ENCODE measurements at regions not wholly inside any gene's neighbourhood (a gene's known extent, or its start where the extent isn't known, plus 50 kb on each side); places are given as distances from the start of the nearest gene placed in this dataset.
"Not testable (repeated sequence)": the region's sequence is repeated elsewhere in the genome, so short reads cannot be mapped to it uniquely, and the experiment has no call there.

DNA sequence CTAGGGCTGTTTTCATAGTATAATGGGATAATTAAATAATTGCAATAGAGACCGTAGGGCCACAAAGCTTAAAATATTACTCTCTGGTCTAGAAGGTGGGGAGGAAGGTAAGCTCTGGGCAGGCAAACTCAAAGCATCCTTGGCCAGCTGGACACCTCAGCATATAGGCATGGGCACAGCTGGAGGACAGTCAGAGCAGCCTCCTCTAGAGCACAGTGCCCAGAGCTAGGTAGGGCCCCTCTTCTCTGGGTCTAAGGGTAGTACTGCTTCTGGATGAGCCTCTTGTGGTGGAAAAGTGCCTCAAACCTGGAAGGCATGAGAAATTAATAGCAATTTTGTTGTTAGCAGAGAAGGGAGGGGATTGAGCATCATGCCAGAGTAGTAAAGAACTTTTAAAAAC lies 116.9 kb upstream of the FOXN2 start:
- no peak for DNase-seq

DNA sequence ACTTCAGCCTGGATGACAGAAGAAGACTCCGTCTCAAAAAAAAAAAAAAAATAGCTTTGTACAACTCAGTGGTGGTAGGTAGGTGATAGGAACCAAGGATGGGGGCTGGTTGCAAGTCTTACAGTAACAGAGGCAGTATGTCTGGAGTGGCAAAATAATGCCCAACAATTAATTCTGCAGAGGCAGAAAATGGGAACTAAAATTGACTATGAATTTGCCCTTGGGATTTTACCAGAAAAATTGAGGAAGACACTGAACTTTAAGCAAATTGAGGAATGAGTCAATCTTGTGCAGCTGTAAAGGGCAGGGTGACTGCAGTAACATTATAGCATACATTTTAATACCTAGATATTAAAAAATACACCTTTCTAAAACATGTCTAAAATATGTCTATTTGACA lies 116.1 kb upstream of the FOXN2 start:
- DNase-seq = no peak

DNA sequence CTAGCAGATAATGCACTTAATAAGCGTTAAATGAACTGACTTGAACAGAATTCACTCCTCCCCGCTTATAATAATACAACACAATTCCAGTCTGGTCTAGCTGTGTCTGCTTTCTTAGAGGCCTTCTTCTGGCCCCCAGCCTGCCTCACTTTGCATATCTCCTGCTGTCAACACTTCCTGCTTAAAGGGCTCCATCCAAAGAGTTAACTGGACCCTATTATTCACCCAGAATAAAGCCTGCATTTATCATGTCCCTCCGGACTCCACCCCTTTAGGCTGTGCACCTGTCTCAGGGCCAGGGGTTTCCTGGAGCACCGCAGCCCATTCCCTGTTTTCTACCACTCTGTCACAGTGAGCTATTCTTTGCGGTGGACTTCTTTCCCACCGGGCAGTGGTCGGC lies 115.4 kb upstream of the FOXN2 start:
- no peak for DNase-seq

DNA sequence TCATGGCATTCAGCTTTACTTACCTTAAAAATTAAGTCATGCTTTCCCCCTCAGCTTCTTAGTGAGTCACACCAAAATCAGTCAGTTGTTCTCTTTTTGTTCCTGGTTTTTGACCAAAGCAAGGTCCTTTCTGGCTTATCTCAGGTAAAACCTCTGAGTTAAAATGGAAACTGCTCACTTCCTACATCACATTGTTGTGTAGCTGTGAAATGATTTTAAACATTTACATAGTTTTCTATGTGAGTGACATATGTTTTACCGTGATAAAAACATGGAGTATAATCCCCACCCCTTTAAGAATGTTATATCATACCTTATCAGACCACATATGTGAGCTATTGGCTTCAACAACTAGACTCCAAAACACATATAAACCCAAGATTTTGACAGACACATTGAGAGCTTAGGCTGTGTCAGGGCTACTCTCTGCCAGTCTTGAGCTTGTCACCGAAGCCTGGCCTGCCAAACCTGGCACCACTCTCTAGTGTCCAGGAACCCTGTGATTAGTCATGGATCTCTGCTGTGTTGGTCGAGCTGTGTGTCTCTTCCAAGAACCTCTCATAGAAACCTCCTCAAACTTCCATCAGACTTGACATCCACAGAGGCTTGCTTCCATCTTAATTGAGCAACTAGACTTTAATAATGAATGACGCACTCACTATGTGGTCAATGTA lies 113.7 kb upstream of the FOXN2 start:
- DNase-seq = no peak

DNA sequence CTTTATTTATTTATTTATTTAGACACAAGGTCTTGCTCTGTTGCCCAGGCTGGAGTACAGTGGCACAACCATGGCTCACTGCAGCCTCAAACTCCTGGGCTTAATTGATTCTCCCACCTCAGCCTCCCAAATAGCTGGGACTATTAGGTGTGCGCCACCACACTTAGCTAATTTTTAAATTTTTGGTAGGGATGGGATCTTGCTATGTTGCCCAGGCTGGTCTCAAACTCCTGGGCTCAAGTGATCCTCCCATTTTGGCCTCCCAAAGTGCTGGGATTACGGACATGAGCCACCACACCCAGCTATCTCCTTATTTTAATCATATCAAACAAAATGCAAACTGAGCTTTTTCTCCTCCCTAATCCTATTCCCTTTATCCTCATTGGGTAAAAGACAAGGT lies 113.0 kb upstream of the FOXN2 start:
- DNase-seq = not testable (repeated sequence)

DNA sequence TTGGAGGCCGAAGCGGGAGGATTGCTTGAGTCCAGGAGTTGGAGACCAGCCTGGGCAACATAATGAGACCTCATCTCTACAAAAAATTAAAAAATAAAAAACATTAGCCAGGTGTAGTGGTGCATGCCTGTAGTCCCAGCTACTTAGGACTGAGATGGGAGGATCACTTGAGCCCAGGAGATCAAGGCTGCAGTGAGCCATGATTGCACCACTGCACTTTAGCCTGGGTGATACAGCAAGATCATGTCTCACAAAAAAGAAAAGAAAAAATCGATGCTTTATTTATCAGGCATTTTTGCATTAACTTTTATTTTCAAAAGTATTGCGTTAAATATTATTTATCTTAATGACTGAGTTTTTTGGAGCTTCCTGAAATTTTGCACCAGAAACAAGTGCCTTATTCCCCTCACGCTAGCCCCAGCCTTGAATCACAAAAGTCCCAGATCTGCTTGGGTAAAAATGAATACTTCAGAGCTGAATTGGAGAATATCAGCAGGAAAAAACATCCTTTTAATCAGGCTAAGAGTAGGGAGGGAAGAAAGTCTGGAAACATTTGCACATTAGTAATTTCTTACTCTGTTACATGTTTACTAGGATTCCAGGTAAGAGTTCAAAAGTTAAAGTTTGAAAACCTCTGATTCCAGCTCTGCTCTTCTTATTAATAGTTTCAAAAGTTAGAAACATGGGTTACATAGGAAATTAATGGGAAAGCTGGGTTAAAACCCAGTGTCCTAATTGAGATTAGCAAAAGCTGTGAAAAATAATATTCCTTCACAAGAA lies 111.4 kb upstream of the FOXN2 start:
- DNase-seq = no peak

DNA sequence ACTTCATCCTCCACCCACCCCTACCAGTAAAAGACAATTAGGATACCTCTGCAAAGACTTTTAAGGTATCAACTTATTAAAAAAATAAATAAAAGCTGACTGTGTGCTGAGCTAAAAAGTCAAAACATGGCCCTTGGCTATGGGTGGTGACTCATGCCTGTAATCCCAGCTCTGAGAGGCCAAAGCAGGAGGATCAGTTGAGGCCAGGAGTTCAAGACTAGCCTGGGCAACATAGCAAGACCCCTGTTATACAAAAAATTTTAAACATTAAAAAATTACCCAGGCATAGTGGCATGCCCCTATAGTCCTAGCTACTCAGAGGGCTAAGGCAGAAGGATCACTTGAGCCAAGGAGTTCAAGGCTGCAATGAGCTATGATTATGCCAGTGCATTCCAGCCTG lies 110.8 kb upstream of the FOXN2 start:
- DNase-seq = no peak

DNA sequence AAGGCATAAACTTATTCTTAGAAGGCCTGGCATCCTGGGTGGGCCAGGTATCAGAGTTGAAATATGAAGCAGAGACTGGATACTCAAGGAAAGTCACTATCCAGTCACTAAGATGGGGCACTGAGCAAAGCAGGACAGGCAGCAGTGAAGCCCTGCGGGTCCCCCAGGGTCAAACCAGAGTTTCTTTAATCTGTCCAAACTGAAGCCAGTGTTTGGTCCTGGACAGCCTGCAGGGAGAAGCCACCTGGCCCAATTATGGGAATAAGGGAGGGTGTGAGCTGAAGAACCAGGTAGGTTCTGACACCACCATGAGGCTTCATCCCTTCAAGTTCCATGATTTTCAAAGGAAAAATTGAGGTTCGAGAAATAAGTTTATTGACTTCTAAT lies 109.7 kb upstream of the FOXN2 start:
- no peak for DNase-seq

DNA sequence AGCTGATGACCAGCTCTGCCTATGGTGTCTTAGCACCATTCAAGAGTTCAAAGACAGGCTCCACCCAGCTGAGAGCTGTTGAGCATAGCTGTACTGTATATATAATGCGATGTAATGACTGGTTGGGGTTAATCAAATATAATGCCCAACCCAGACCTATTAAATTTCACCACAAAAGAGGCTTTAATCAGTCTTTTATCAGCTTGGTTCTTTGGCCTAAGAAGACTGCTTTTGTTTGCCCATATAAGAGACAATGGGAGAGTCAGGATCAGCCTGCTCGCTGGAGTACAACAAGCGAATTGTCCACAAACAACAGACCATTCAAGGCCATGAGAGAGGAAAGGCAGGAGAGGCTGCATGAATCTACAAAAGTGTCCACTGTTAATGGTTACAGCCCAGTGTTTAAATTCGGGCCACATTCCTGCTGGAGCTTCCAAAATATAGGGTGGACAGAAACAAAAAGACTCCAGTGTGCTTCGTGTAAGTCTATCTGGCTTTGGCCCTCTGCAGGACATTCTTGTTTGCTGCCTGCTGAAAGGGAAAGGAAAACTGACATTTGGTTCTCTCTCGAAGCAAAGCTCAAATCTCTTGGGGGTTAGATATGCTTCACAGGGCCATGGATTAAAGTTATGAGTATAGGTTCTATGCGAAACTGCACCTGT lies 109.2 kb upstream of the FOXN2 start:
- DNase-seq = no peak

DNA sequence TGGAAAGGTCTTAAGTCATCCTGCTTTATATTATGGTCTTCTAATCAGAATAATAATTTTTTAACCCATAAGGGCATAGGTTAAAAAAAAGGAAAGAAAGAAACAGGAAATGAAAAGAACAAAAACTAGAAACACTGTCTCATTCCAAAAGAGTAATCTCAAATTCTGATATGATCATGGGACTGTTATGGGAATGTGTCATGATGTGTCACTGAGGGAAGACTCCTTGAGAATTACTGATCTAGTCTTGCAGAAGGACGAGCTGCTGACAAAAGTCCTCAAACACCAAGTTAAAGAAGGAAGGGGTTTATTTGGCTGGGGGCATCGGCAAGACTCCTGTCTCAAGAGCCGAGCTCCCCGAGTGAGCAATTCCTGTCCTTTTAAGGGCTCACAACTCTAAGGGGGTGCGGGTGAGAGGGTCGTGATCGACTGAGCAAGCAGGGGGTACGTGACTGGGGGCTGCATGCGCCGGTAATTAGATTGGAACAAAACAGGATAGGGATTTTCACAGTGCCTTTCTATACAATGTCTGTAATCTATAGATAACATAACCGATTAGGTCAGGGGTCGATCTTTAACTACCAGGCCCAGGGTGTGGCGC lies 108.3 kb upstream of the FOXN2 start:
- DNase-seq = not testable (repeated sequence)

DNA sequence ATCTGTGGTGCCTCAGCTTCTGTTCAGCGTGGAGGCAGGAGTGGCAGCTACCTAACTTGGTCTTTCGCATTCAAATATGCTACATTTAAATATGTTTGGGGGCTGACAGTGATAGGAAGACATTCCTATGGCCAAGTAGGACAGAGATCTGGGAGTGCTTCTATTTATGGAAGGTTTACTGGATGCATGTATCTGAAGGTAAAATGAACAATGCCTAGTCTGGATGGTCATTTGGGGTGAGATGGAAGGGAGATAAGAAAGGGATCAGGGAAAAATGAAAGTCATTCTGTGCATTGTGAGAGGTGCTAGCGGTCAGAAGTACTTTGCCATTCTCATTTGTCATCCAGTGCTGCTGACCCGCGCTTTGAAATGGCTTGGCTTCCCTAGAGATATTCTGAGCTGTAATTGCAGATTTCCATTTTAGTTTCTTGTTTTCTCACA lies 107.3 kb upstream of the FOXN2 start:
- no peak for DNase-seq

DNA sequence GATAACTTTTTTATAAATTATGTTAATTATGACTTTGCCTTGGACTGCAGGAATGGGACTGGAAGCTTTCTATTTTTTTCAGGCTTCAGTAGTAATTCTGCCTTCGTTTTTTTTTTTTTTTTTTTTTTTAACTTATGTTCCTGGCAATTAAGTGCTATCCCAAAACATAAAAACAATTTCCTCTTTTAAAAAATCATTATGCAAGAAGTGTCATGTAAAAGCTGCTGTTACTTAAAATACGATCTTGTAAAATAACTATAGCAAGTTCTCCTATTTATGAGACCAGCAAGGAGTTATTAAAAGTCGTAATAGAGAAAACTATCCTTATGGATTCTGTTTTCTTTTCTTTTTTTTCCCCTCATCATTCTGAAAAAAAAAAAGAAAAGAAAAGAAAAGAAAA lies 106.6 kb upstream of the FOXN2 start:
- DNase-seq = no peak

DNA sequence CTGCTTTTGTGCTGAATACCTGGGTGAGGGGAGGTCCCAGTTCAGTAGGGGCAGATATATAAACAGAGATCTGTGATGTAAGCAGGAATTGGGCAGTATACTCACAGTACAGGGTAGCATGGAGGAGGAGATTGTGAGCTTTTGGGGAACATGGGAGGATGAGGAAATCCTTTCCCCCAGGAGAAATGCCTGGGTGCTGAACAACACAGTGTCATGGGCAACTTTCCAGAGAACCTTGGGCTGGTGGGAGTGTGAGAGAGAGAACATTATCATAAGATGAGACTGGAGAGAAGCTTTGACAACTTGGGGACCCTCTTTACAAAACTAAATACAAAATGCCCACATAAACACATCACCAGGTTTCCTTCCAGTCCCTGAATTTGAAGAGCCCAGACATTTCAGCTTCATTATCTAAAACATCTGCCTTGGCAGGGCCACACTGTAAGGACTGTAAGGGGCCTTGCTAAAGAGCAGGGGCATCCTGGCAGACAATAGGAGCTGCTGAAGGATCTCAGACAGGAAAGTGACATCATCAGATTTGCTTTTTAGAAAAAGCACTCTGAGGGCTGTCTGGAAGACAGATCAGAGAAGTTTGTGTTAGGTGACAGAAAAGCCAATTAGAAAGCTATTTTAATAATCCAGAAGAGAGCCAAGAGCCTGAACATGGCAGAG lies 105.1 kb upstream of the FOXN2 start:
- DNase-seq = no peak

DNA sequence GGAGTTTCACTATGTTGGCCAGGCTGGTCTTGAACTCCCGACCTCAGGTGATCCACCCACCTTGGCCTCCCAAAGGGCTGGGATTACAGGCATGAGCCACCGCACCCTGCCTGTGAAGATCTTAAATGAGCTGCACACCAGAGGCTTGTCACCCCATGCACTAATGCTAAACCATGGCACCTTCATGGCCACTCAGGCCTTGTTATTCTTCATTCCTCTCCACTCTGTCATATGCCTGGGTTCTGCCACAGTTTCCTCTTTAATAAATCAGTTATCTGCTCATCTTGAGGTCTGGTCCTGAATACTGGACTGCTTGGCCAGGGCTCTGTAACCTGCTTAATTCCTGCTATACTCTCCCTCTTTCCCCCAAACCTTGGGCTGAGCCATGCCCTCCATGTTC lies 104.3 kb upstream of the FOXN2 start:
- no peak for DNase-seq

DNA sequence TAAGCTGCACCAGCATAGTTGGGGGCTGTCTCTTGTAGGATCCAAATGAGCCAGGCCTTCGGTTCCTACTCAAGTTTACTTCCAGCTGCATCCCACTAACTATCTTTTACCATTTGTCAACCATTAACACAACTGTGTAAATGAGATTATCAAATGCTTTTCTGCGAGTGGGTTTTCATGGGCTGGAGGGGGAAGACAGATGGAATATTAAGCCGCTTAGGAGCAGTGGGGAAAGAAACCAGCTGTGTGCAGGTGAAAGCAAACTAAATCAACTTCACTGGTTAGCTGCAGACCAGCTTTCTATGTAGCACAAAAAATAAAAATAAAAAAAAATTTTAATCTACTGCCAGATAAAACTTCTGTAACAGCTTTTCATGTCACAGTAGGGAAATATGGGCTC lies 100.8 kb upstream of the FOXN2 start:
- DNase-seq = no peak

DNA sequence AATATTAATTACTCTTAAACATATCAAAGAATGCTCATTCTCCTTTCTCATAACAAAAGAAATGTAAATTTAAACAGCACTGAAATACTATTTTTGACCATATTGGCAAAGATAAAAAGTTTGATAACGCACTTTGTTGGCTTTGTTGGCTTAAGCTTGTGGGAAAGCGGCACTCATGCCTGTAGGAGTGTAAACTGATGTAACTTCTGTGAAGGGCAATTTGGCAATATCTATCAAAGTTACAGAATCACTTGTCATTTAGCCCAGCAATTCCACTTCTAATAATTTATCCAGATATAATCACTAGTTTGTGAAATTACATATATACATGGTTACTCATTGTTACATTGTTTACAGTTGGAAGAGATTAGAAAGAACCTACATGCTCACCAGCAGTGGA lies 96.3 kb upstream of the FOXN2 start:
- DNase-seq = no peak

DNA sequence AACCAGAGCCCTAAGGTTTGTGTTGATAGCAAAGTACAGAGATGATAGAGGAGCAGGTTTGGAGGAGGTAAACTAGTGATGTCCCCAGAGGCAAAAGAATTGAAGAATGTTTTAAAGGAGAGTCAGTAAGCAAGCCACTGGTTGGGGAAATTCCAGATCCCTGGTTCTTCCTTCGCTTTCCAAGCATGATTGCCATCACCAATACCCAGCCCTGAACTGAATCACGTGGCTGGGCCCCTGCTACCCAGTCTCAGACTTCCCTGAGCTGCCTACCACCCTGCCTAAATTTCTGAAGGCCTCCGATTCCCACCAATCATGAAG lies 95.3 kb upstream of the FOXN2 start:
- DNase-seq = no peak

DNA sequence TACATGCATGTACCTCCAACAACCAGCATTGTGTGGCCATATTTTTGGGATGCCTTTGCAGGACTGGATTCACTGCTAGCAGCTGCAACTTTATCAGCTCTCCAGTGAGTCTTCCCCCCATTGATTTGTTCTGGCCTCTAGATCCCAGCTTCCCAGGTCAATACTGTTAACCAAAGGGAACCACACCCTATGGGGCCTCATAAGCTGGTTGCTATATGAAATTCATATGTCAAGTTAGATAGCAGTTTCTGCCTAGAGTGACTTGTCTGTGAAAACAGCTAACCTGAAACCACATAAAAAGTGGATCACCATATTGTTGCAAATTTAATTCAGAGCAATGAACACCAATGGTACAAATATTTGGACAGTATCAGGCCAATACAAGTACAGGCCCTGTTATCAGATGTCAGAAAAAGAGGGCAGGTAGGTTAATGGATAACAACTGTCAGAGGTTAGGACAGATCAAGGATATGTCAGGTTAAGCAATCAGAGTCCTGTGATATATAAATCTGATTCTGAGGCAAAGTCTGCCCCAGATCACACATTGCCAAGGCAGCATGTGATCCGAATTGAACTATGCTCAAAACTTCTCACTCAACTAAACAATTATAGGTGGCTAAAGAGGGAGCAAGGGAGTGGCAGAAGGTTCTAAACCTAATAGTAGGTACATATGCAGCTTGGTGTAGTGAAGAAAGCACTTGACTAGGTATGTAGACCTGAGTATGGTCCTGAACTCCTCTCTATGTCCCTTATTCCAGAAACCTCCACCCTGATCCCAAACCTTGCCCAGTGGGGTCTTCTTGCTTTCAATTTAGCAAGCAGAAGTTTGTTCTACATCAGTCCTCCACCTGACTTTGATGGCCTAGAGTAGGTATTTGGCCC lies 94.7 kb upstream of the FOXN2 start:
- DNase-seq = no peak

DNA sequence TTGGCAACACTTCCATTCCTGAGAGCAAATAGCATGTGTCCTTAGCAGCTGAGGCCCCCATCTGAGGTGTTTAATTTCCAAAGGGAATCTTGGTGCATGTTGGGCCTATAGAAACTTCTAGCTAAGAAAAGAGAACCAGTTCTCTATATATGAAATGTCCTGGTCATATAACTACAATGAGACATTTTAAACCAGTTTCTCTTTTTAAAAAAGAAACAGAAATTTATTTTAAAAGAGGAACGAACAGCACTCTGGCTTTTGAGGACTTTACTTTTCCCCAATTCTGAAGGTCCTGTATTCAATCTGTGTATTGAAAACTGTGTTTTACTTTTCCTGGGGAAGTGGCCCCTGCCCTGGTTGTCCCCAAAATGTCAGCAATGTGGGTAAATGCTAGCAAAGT lies 94.0 kb upstream of the FOXN2 start:
- DNase-seq = no peak

DNA sequence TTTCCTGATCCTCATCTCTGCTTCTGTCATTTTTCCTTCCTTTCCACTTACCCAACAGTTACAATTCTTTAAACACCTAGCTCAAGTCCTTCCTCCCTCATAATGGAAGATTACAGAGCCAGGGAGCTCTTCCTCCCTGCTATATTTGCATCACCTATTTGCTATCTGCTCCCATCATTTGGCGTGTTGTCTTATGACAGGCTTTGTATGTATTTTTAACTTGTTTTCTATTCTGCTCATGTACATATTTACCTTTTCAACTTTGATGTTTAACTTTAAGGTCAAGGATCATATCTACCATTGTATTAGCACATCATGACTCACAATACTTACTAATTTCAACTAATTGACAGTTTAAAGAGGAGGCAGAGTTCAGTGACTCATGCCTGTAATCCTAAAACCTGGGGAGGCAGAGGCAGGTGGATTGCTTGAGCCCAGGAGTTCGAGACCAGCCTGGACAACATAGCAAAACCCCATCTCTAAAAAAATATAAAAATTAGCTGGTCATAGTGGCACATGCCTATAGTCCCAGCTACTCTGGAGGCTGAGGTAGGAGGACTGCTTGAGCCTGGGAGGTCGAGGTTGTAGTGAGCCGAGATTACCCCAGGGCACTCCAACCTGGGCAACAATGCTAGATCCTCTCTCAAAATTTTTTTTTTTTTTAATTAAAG lies 92.5 kb upstream of the FOXN2 start:
- no peak for DNase-seq

DNA sequence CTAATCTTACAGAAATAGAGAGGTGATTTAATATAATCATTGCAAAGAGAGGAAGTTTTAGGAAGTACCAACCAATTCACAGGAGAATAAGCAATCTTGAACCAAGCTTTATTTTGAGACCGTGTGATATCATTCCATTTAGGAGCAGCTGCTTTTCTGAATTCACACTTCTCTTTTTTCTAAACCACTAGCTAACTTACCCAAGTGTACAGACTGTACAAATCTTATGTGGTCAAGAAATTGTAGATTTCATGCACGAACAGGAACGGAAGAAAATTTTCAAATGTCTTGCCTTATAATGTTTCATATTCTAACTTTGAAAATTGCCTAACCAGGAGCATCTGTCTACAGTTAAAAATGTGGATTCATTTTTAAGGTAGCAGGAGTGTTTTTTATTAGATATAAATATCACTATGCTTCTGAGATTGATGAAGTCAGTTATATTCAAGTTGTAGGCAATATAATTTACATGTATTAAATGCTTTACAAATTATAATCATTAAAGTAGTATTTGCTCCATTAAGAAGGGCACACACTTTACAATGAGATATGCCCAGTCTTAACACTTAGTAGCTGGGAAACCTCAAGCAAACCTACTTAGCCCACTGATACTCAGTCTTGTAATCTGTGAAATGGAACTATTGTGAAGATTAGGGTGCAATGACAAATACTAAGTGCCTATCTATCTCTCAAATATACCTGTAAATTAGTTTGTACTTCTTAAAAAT lies 86.7 kb upstream of the FOXN2 start:
- DNase-seq = no peak
